ENCODE measurements at regions not wholly inside any gene's neighbourhood (a gene's known extent, or its start where the extent isn't known, plus 50 kb on each side); places are given as distances from the start of the nearest gene placed in this dataset.

DNA sequence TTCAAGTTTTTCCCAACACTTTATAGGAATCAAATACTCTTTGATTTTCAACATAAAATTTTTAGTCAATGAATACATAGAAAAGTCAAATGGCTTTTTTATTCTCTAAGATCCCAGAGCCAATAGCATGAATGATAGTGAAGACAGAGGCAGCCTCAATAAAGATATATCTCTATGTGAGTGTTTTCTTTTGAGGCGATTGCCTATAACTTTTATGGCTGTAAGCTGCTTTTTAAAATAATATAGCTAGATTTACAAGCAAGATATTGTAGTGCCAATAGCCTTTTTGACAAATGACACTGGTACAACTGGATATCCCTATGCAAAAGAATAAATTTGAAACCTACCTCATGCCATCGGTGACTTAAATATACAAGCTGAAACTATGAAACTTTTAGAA is 1705.2 kb upstream of the PCDH20 start:
- no peak for DNase-seq (ENCODE audit: extremely low spot score, unreplicated experiment)
- Mint-ChIP-seq H3K27me3 (ENCODE audit: unreplicated experiment) (no peaks in the 10 kb centered on the region), H3K4me1 (ENCODE audit: unreplicated experiment) (peaks cover 4% of the 10 kb centered on the region), H3K36me3 (ENCODE audit: unreplicated experiment) (no peaks in the 10 kb centered on the region), H3K27ac (ENCODE audit: unreplicated experiment) (no peak overlapping the region), H3K4me3 (ENCODE audit: unreplicated experiment) (no peak overlapping the region), H3K9me3 (ENCODE audit: unreplicated experiment) (no peaks in the 10 kb centered on the region)
- TF ChIP-seq, protein P1, sequence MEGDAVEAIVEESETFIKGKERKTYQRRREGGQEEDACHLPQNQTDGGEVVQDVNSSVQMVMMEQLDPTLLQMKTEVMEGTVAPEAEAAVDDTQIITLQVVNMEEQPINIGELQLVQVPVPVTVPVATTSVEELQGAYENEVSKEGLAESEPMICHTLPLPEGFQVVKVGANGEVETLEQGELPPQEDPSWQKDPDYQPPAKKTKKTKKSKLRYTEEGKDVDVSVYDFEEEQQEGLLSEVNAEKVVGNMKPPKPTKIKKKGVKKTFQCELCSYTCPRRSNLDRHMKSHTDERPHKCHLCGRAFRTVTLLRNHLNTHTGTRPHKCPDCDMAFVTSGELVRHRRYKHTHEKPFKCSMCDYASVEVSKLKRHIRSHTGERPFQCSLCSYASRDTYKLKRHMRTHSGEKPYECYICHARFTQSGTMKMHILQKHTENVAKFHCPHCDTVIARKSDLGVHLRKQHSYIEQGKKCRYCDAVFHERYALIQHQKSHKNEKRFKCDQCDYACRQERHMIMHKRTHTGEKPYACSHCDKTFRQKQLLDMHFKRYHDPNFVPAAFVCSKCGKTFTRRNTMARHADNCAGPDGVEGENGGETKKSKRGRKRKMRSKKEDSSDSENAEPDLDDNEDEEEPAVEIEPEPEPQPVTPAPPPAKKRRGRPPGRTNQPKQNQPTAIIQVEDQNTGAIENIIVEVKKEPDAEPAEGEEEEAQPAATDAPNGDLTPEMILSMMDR (IDR thresholded peaks at IDR 0.05): no peak

DNA sequence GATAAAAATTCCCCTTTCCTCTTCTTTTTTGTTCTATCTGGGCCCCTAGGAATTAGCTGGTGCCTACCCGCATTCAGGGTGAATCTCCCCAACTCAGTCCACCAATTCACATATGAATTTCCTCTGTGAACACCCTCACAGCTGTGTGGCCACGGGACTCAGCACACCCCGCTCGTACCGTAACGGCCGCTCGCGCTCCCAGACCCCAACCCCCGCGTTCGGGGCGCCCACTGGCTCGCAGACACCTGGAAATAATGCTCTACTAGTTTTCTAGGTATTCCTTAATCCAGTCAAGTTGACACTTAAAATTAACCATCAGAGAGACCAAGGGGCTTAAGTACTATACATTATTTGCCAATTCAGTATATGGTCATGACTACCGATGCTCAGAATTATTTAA is 1702.1 kb upstream of the PCDH20 start:
- no peaks in the 10 kb centered on the region for H3K27me3 Mint-ChIP-seq (ENCODE audit: unreplicated experiment)
- no peak overlapping the region for H3K4me3 Mint-ChIP-seq (ENCODE audit: unreplicated experiment)
- H3K36me3 Mint-ChIP-seq (ENCODE audit: unreplicated experiment): peaks cover 2% of the 10 kb centered on the region
- TF ChIP-seq, protein P1 (IDR thresholded peaks at IDR 0.05): no peak
- no peak overlapping the region for H3K27ac Mint-ChIP-seq (ENCODE audit: unreplicated experiment)
- no peaks in the 10 kb centered on the region for H3K4me1 Mint-ChIP-seq (ENCODE audit: unreplicated experiment)
- peaks cover 4% of the 10 kb centered on the region for H3K9me3 Mint-ChIP-seq (ENCODE audit: unreplicated experiment)
- no peak for DNase-seq (ENCODE audit: extremely low spot score, unreplicated experiment)

DNA sequence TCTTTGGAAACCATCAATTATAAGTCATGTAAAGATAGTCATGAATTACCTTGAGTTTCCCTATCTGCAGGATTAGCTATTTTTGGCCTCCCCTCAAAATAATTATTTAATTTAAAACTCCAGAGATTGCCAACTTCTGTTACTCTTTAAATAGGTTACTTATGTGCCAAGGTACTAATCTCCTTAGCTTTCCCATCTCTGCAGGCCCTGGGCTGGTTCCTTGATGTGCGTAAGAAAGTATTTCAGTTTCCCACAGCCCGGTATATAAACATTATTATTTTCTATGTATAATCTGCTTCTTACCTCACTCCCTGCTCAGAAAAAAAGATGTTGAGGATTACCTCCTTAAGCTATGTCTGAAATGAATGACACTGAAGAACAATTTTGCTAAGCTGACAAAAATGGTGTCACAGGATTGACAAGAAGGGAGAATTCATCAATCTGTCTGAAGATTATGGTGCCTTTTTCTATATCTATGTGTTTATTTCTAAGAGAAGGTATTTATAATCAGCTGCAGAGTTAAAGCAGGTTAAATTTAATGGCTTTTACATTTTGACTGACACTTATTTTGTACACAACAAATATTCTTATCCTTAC is 1697.2 kb upstream of the PCDH20 start:
- H3K27ac Mint-ChIP-seq (ENCODE audit: unreplicated experiment): no peak overlapping the region
- peaks cover 4% of the 10 kb centered on the region for H3K9me3 Mint-ChIP-seq (ENCODE audit: unreplicated experiment)
- peaks cover 2% of the 10 kb centered on the region for H3K36me3 Mint-ChIP-seq (ENCODE audit: unreplicated experiment)
- H3K27me3 Mint-ChIP-seq (ENCODE audit: unreplicated experiment): no peaks in the 10 kb centered on the region
- TF ChIP-seq, protein P1 (IDR thresholded peaks at IDR 0.05): no peak
- no peak for DNase-seq (ENCODE audit: extremely low spot score, unreplicated experiment)
- peaks cover 10% of the 10 kb centered on the region for H3K4me1 Mint-ChIP-seq (ENCODE audit: unreplicated experiment)
- no peak overlapping the region for H3K4me3 Mint-ChIP-seq (ENCODE audit: unreplicated experiment)

DNA sequence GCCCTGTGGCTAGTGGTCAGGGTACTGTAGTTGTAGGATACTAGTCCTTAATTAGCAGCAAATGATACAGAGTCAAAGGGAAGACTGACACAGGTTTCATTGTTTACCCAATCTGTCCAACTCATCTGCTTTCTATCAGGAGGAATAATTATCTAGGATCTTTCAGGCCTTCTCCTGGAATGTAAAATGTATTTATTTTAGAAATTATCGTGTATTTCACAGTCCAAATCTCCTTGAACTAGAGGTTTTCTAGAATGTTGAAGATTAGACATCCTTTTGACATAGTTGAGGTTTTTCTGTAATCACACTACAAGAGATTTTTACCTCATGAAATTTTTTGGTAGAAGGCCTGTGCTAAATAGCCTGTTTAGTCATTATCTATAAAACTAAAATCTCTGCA is 1694.8 kb upstream of the PCDH20 start:
- peaks cover 16% of the 10 kb centered on the region for H3K4me1 Mint-ChIP-seq (ENCODE audit: unreplicated experiment)
- DNase-seq (ENCODE audit: extremely low spot score, unreplicated experiment): no peak
- H3K27me3 Mint-ChIP-seq (ENCODE audit: unreplicated experiment): no peaks in the 10 kb centered on the region
- TF ChIP-seq, protein P1 (IDR thresholded peaks at IDR 0.05): no peak
- H3K9me3 Mint-ChIP-seq (ENCODE audit: unreplicated experiment): peaks cover 4% of the 10 kb centered on the region
- H3K4me3 Mint-ChIP-seq (ENCODE audit: unreplicated experiment): no peak overlapping the region
- H3K36me3 Mint-ChIP-seq (ENCODE audit: unreplicated experiment): peaks cover 2% of the 10 kb centered on the region
- H3K27ac Mint-ChIP-seq (ENCODE audit: unreplicated experiment): no peak overlapping the region

DNA sequence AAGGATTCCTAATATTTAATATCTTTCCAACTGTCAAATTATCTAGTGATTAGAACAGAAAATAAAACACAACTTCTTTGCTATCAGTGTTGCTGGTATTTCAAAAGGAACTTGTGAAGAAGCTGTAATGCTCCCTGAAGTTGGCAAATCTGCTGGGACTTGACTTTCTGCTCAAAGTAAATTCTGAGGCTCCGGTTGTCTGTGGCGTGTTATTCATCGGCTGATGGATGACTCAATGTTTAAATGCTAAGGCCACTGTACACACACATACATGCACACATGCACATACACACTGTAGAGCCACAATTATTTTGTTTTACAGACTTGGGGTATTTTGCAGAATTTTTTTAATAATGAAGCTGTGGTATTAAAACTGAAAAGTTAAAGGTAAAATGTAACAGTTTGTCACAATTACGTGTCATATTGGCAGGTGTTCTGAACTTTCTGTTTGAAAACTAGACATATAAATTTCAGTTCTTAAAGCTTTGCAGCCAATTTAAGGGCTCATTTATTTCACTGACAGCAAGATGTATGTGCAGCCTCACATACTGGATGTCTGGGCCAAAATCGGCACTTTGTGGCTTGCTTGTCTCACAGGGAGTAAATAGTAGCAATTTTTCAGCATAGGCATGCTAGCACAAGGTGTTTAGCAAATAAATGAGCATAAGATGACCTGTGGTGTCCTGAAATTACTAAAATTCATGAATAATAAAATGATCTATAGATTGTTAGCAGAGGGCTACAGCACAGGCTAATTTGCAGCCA is 1691.7 kb upstream of the PCDH20 start:
- Mint-ChIP-seq H3K36me3 (ENCODE audit: unreplicated experiment) (no peaks in the 10 kb centered on the region), H3K4me1 (ENCODE audit: unreplicated experiment) (peaks cover 16% of the 10 kb centered on the region), H3K9me3 (ENCODE audit: unreplicated experiment) (no peaks in the 10 kb centered on the region), H3K27me3 (ENCODE audit: unreplicated experiment) (no peaks in the 10 kb centered on the region), H3K27ac (ENCODE audit: unreplicated experiment) (no peak overlapping the region), H3K4me3 (ENCODE audit: unreplicated experiment) (no peak overlapping the region)
- no peak for DNase-seq (ENCODE audit: extremely low spot score, unreplicated experiment)
- TF ChIP-seq, protein P1 (IDR thresholded peaks at IDR 0.05): no peak
